IPS-NIHi7 (cell line): ENCODE measurements at regions not wholly inside any gene's neighbourhood (a gene's known extent, or its start where the extent isn't known, plus 50 kb on each side); places are given as distances from the start of the nearest gene placed in this dataset.

ENCODE experiments used
- DNase-seq: peaks from one replicate; pipeline ENCODE4 v3.0.0; 2012; ENCODE audit warnings: mixed read lengths; ENCODE audit errors: extremely low spot score

DNA sequence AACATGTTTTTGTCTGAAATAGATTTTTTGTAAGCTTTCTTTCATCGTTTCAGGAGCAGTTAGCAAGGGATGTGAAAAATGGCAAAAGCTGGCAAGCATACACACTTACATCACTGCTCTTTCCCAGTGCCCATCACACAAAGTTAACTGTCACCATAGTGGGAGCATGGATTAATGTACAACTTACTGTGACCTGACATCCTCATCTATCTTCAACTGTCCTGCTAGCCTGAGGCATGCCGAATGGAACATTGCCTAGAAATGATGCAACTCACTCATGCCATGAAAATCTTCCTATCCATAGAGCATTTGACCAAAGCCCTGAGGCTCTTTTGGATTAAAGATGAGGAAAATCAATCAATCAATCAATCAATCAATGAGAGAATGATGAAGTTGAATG, 491.7 kb upstream of the SLC10A2 start:
- no peak for DNase-seq

DNA sequence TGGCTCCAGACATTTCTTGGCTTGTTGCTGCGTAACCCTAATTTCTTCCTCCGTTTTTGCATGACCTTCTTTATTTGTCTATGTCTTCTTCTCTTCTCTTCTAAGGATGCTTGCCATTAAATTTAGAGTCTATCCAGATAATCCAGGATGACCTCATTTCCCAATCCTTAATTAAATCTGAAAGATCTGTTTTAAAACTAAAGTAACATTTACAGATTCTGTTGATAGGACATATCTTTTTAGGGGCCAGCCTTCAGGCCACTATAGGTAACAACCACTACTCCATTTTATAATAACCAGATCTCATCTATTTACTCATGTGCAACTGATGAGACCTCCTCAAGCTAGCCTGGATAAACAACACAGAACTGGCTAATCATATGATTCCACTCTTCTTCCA, 490.5 kb upstream of the SLC10A2 start:
- no peak for DNase-seq

GRCh38 chr13:103547914-103548313, 481.7 kb upstream of the SLC10A2 start:
- no peak for DNase-seq

GRCh38 chr13:103546271-103546670, 480.1 kb upstream of the SLC10A2 start:
- no peak for DNase-seq

- DNase-seq, result no peak
Measured at GRCh38 chr13:103542648-103543047, 476.4 kb upstream of the SLC10A2 start.

DNA sequence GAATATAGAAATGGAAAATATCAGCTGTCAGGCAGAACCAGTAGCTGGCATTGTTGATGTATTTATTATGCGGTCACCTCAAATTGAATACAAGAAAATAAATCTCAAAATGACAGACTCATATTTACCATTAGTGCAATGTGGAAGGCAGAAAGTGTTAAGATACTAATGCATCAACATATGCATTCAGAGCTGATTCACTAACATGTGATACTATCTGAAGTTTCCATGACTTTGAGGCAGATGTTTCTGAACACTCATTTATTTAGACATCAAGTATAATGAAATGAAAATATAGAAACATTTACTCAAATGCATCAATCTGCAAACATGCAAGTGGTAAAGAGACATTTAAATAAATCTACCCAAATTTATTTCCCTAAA, 474.2 kb upstream of the SLC10A2 start:
- no peak for DNase-seq

- no peak for DNase-seq
Measured at GRCh38 chr13:103539721-103540381, 473.6 kb upstream of the SLC10A2 start.

DNA sequence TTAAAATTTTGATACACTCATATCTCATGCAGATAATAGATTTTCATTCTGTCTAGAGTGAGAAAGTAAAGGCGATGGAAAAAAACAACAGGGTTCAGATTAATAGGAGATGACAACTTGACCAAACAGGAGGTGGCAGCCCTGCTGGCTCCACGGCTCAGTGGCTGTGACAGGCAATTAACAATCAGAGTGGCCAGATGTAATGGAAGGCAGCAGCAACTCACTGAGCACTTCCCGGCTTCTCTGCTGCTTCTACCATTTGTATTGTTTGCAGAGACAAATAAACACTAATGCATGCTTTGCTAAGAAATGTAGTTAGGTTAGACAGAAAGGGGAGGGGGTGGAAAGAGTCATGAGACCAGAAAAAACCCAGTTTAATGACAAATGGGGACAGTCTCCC, 473.0 kb upstream of the SLC10A2 start:
- peak; percentile 42 for DNase-seq

DNA sequence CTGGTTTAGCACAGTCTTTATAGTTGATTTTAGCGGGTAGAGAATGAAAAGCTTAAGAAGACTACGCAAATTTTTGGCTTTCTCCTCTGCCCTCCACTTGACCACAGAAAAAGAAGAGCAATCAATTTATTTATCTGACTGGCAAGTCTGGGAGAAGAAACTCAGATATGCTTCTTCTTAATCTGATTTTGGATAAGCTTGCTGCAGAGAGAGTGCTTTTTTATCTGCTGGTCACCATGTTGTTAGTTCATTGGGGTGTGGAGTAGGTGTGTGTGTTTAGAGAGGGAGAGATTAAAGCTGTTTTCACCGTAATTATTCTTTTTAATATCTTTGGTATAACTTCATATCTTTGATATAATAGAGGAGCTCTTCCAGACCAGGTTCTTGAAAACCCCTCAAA, 471.4 kb upstream of the SLC10A2 start:
- no peak for DNase-seq

- DNase-seq, result no peak
Measured at GRCh38 chr13:103531278-103531677, 465.1 kb upstream of the SLC10A2 start.

- no peak for DNase-seq
Measured at GRCh38 chr13:103528437-103528836, 462.2 kb upstream of the SLC10A2 start.

- no peak for DNase-seq
Measured at GRCh38 chr13:103525530-103525929, 459.3 kb upstream of the SLC10A2 start.

DNA sequence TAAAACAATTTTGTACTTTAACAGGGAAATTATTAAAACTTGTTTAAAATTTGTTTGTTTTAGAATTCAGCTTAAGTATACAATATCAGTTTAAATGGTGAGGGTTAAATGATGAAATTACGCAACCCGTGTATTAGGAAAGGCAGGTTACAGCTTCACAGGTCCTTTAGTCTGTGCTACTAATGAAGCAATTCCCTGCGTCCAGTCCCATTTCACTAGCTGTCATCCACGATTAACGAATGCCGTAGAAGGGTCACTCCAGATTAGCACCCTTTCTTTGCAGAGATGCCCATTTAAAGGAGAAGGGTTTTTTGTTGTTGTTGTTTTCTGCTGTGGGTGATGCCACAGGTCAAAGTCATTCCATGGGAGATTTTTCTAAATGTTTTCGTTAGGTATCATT, 457.6 kb upstream of the SLC10A2 start:
- DNase-seq, result no peak

GRCh38 chr13:103521532-103521931, 455.3 kb upstream of the SLC10A2 start:
- DNase-seq, result no peak

- DNase-seq, result no peak
Measured at GRCh38 chr13:103517768-103518102, 451.5 kb upstream of the SLC10A2 start.

GRCh38 chr13:103517066-103517767, 451.0 kb upstream of the SLC10A2 start:
- DNase-seq, result no peak

DNA sequence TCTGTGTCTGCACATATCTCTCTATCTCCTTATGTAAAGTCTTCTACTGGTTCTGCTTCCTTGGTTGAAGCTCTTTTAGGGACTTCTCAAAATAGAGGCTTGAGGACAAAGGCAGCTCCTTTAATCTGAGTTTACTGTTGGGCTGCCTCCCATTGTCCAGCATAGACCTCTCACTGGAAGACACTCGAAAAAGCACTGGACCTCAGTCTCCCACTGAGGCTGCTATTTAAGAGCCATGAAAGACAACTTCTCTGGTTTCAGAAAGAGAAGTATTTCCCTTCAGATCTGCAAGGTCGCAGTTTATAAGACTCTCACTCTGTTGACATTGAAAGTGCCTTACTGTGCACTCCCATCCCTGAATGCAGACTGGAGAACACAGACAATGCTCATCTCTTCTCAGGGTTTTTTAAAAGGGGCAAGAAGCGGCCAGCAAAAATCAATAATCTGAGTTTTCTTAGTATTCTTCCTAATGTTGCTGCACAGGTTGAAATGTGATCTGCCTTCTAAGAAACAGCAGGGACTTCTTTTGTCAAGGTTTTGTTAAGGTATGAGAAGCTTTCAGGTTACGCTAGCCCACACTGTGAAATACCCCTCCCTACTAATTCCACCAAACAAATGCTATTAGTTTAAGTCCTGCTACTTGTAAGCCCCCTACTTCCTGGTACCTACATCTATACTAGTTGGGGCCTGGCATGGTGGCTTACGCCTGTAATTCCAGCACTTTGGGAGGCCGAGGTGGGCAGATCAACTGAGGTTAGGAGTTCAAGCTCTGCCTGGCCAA, 450.0 kb upstream of the SLC10A2 start:
- no peak for DNase-seq

- no peak for DNase-seq
Measured at GRCh38 chr13:103515410-103515809, 449.2 kb upstream of the SLC10A2 start.

DNA sequence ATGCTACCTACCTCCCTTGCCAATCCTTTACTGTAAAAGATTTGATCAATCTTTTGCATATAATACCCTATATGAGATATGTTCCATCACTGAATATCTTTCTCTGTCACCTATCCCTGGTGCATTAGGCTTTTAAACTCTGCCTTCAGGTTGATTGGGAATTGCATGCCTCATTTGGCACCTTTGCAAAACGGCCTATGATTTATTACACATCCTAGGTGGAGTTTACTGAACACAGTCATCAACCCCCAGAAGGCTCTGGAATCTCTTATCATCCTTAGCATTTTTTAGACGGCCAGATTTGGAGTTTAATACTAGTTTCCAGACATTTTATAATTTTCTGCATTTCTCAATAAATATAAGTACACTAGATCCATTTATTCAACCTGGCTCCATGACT, 448.4 kb upstream of the SLC10A2 start:
- DNase-seq, result no peak

- no peak for DNase-seq
Measured at GRCh38 chr13:103514188-103514587, 448.0 kb upstream of the SLC10A2 start.

GRCh38 chr13:103510007-103510535, 443.9 kb upstream of the SLC10A2 start:
- DNase-seq, result peak; percentile 16

- no peak for DNase-seq
Measured at GRCh38 chr13:103497404-103497803, 431.2 kb upstream of the SLC10A2 start.

GRCh38 chr13:103487841-103488240, 421.6 kb upstream of the SLC10A2 start:
- no peak for DNase-seq
